ENCODE measurements at regions not wholly inside any gene's neighbourhood (a gene's known extent, or its start where the extent isn't known, plus 50 kb on each side); places are given as distances from the start of the nearest gene placed in this dataset.

- no peak for DNase-seq
These were observed 886.3 kb downstream of the SLC4A3 start for GRCh38 chr2:220513573-220514288.

- no peak for DNase-seq
These were observed 894.1 kb downstream of the SLC4A3 start for GRCh38 chr2:220521551-220521950.

DNA sequence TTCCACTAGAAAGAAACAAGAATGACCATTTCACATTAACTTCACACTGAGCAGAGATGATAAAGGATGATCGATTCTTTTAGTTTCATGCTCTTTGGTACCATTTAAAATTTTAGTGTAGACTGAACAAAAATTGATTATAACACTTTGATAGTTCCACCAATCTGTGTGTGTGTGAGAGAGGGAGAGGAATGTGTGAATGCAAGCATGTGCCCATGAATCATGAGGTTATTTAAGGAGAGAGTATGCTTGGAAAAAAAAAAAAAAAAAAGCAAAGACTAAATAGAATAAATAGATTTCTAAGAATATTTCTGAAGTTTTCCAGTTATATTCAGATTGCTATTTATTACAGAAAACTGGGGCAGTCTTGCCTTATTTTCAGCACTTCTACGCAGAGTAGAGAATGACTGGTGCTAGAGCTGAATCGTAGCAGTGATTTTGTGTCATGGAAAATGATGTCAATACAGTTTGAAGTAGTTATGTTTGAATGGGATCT lies 900.8 kb downstream of the SLC4A3 start:
- DNase-seq: no peak

DNA sequence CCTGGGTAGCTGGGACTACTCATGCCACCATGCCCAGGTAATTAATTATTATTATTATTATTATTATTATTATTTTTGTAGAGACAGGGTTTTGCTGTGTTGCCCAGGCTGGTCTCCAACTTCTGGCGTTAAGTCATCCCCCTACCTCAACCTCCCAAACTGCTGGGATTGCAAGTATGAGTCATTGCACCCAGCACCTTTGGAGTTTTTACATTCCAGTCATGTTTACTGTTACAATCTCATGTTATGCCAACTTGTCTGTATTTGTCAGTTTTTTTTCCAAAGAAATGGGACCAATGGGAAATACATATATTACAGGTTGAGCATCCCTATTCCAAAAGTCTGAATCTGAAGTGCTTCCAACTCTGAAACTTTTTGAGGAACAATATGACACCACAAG lies 903.8 kb downstream of the SLC4A3 start:
- DNase-seq: no peak

DNA sequence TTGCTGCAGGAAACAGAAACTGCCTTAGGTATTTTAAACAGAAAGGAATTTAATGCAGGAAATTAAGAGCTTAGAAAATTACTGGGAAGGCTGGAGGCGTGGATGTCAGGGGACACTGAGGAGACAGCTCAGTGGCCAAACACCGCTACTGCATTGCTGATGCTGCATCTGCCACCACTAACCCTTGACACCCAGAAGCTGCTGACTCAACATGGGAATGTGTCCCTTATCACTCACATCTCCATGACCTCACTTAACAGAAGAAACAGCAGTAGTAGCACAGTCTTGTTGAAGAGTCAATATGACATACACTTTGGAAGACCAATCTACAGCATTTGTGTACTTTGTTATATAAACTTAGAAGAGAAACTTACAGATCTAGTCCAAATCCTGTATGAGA lies 906.1 kb downstream of the SLC4A3 start:
- no peak for DNase-seq

DNA sequence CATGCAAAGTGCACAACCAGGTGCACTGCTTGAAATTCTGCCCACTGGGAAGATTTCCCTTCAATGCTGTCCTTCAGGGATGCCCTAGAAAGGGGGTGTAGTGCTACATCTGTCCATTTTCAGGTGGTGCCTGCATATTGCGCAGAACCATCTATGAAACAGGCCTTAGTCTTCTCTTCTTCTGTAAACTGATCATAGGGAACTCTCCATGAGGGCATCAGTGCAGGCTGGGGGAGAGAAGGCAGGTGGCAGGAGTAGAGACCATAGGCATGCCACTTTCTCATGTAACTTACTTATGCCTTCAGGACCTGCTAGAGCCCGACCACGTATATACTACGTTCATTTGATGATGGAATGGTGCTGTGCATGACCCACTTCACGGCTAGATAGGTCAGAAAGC lies 912.1 kb downstream of the SLC4A3 start:
- no peak for DNase-seq

- DNase-seq: no peak
These were observed 916.6 kb downstream of the SLC4A3 start for GRCh38 chr2:220544049-220544448.

- no peak for DNase-seq
These were observed 923.7 kb downstream of the SLC4A3 start for GRCh38 chr2:220550995-220551700.

DNA sequence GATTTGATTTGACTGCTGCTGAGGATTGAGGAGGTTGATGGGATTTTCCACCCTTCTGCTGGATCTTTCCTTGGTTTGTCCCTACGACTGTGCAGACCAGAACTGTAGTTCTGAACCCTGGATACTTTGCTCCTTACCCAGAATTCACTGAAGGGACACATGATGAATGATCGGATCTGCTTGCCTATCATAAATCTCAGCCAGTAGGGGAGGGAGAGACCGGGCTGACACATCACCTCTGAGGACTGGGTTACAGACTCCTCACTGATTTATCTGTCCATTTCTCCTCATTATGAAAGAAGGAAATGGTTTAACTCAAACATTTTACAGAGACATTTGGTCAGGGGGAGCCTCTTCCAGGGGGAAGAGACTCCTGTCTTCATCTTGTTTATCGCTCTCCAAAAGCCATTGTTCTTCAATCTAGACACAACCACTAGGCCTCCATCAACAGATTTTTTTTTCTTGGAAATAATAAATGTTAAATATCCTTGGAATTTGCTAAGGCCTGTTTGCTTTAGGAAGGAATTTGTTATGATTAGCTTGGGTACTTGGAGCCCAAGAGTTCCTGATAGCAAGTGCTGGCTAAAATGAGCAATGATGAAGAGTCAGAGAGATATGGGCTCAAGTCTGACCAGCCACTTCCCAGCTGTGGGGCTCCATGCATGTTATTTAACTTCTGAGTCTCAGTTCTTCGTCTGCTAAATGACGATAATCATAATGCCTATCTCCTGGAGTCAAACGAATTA lies 925.5 kb downstream of the SLC4A3 start:
- DNase-seq: no peak

GRCh38 chr2:220555961-220556630 lies 928.7 kb downstream of the SLC4A3 start:
- no peak for DNase-seq

DNA sequence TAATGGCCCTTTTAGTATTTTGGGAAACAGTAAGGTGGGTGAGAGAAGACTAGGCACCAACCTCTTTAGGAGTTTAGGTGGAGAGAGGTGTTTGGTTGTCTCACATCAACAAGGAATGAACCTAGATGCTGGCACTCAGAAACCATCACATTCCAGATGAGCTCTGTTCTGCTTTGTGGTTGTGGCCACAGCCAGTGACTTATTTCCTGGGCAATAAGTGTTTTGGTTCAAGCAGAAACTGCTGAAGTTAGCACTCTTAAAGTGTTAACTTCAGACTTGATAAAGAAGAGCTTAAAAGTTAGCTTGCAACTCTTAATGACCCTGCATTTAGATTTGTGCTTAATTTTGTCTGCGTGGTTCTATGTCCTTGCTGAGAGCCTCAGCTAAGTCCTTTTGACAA lies 929.2 kb downstream of the SLC4A3 start:
- no peak for DNase-seq

- no peak for DNase-seq
These were observed 932.8 kb downstream of the SLC4A3 start for GRCh38 chr2:220560192-220560591.

GRCh38 chr2:220562375-220563140 lies 935.1 kb downstream of the SLC4A3 start:
- no peak for DNase-seq

DNA sequence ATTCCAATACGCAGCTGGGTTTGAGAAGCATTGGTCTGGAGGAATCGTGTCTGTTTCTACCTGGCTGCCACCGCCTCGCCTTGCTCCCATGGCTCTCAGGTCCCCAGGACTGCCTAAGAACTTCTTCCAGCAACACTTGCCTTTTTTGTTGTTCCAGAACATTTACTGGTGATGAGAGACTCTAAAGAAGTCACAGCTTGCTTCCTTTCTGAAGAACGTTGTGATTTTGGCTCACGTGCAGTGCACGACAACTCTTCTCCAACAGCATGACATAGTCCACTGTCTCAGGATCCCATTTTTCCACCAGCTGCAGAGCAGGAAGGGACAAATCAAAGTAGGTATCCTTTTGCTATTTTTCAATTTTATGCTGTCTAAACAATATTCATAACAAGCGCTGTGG lies 940.9 kb downstream of the SLC4A3 start:
- DNase-seq: no peak

DNA sequence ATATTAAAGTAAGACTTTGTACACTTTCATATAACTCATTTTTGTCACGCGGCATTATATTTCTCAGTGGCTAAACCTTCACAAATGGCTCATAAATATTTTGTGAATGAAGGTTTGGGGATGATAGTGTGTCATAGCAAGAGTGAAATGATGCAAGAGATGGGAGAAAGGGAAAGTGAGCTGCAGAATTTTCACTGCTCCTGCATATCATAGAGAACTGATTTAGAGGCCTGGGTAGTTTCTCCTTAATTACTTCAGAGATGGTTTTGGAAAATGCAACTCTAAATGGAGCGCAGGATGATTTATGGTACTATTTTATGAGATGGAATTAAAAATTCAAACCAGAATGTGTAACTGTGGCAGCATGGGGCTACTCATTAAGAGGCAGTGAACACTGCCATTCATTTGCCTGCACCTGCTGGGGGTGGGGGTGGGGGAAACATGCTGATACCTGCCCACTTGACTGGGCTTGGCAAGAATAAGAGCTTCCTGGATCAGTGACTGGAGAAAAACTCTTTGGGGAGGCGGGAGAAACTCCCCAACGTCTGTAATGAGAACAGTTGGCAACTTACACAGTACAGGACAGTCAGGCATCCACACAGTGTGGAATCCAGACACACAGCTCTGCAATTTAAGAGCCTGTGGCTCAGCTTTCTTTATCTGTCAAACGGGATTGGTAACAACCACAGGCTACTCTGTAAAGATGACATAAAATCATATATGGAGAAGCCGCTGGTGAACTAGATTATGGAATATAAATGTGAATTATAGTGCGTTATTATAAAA lies 941.9 kb downstream of the SLC4A3 start:
- peak; percentile 72 for DNase-seq

- DNase-seq: no peak
These were observed 945.0 kb downstream of the SLC4A3 start for GRCh38 chr2:220572385-220572784.

DNA sequence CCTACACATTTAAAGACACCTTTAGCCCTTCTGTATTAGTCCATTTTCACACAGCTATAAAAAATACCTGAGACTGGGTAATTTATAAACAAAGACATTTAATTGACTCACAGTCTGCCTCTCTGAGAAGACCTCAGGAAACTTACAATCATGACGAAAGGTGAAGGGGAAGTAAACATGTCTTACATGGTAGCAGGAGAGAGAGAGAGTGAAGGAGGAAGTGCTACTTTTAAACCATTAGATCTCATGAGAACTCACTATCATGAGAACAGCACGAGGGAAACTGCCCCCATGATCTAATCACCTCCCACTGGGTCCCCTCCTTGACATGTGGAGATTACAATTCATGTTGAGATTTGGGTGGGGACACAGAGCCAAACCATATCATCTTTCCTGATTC lies 946.6 kb downstream of the SLC4A3 start:
- DNase-seq: no peak

DNA sequence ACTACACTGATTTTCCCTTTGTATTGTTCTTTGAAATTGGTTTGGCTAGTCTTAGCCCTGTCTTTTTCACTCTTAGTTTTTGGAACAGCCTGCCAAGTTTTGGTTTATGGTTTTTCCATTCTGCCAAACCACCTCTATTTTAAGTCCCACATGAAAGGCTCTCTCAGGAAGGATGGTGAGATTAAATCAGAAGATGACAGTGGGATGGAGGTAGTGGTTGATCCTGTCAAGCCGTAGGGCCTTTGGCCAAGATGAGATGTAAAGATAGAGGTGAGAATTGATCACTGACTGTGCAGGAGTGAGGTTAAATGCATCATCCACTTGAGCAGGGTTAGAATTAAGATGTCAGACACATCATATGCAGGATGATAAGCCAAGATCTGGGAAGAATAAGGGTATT lies 948.5 kb downstream of the SLC4A3 start:
- no peak for DNase-seq

- DNase-seq: no peak
These were observed 952.0 kb downstream of the SLC4A3 start for GRCh38 chr2:220579452-220579851.

GRCh38 chr2:220580113-220580512 lies 952.7 kb downstream of the SLC4A3 start:
- DNase-seq: no peak

DNA sequence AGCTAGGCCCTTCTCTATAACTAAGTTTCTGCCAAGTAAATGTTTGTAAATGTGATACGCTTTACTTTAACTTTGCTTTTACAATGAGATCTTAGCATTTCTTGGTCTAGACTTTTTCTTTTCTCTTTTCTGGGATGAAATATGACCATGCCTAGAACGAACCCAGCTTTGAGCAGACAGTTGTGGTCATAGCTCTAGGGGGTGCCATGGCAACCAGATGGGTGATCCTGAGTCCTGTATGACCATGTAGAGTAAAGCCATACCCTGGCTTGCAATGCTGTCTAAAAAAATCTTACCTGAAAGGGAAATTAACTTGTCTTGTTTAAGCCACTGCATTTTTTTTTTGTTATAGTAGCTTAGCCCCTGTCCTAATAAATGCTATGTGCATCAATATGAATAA lies 956.3 kb downstream of the SLC4A3 start:
- no peak for DNase-seq

DNA sequence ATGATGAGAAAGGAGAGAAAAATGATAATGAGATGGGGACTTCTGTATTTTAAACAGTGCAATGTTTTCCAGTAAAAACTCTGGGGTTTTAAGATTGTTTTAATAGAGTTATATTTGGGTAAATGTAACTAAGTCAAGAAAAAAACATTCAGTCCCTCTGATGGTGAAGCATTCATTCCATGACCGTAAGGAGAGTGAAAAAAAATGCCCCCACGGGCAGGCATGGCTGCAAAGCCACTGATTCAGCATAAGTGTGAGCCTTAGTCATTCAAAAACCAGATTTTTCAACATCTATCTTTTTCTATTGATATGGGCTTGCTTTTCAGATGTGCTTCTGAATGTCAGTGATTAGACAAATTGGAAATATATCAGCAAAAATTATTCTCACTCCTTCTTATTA lies 957.8 kb downstream of the SLC4A3 start:
- no peak for DNase-seq
